Effector memory CD4-positive, alpha-beta T cell (primary cell): ENCODE measurements at regions not wholly inside any gene's neighbourhood (a gene's known extent, or its start where the extent isn't known, plus 50 kb on each side); places are given as distances from the start of the nearest gene placed in this dataset.

Source experiments
- DNase-seq, 3 donors: peaks; one replicate each; pipeline ENCODE4 v3.0.0-alpha.2; 2020
- H3K27ac ChIP-seq: 2 replicates; pipeline ENCODE4 v1.7.0; 2013; ENCODE audit warnings: mild to moderate bottlenecking, low read length, moderate library complexity; ENCODE audit not compliant: insufficient read depth, poor library complexity, severe bottlenecking
- H3K27me3 ChIP-seq: replicated peaks from 2 replicates; pipeline ENCODE4 v1.7.0; 2013; ENCODE audit warnings: mild to moderate bottlenecking, low read length; ENCODE audit not compliant: insufficient read depth, control insufficient read depth, poor library complexity, severe bottlenecking
- H3K36me3 ChIP-seq: 2 replicates; pipeline ENCODE4 v1.7.0; 2013; ENCODE audit warnings: mild to moderate bottlenecking, low read length, moderate library complexity; ENCODE audit not compliant: control insufficient read depth, insufficient read depth
- H3K4me1 ChIP-seq: 2 replicates; pipeline ENCODE4 v1.7.0; 2013; ENCODE audit warnings: low read length, mild to moderate bottlenecking; ENCODE audit not compliant: control insufficient read depth, insufficient read depth, poor library complexity, severe bottlenecking
- H3K4me3 ChIP-seq: 2 replicates; pipeline ENCODE4 v1.7.0; 2013; ENCODE audit warnings: low read length, low read depth, mild to moderate bottlenecking; ENCODE audit not compliant: insufficient read depth, poor library complexity, severe bottlenecking
- H3K9me3 ChIP-seq: 2 replicates; pipeline ENCODE4 v1.7.0; 2013; ENCODE audit warnings: mild to moderate bottlenecking, low read length, moderate library complexity; ENCODE audit not compliant: control insufficient read depth

DNA sequence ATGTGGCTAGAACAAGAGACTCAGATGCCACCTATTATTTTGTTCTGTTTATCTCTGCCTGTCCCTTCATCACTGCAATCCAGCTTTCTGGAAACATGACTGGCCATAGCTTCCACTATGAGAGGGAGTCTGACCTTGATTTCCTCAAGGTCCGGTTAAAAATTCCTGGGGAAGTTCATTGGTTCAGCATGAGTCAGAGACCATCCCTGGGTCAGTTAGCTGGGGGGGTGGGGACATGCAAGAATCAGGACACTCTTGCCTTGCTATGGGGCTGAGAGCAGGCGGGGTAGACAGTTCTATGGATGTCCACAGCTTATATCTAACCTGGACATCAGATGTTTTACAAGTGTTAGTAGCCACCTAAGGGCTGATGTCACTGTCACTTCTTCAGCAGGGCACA lies 81.1 kb downstream of the TENT5C start:
- Histone ChIP-seq H3K27ac (no peak overlapping the region), H3K9me3 (no peaks in the 10 kb centered on the region), H3K4me3 (no peak overlapping the region), H3K36me3 (no peaks in the 10 kb centered on the region), H3K27me3 (no peaks in the 10 kb centered on the region), H3K4me1 (no peaks in the 10 kb centered on the region)
- no peak for DNase-seq

GRCh38 chr1:117689997-117690625 lies 84.3 kb downstream of the TENT5C start:
- H3K4me3 ChIP-seq: no peak overlapping the region
- no peaks in the 10 kb centered on the region for H3K4me1 ChIP-seq
- no peak for DNase-seq
- no peaks in the 10 kb centered on the region for H3K27me3 ChIP-seq
- H3K9me3 ChIP-seq: no peaks in the 10 kb centered on the region
- no peak overlapping the region for H3K27ac ChIP-seq
- H3K36me3 ChIP-seq: no peaks in the 10 kb centered on the region

DNA sequence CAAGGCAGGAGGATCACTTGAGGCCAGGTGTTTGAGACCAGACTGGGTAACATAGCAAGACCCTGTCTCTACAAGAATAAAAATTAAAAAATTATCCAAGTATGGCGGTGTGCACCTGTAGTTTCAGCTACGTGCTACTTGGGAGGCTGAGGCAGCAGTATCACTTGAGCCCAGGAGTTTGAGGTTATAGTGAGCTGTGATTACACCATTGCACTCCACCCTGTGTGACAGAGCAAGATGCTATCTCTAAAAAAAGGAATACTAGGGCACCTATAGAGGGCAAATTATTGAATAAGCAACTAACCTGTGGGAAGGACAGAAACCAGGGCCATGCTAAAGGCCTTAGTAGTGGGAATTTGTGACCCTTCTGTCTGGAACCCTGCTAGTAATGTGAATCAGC lies 86.1 kb downstream of the TENT5C start:
- H3K4me1 ChIP-seq: no peaks in the 10 kb centered on the region
- no peaks in the 10 kb centered on the region for H3K9me3 ChIP-seq
- no peaks in the 10 kb centered on the region for H3K27me3 ChIP-seq
- no peak overlapping the region for H3K4me3 ChIP-seq
- DNase-seq: no peak
- H3K36me3 ChIP-seq: no peaks in the 10 kb centered on the region
- H3K27ac ChIP-seq: no peak overlapping the region

DNA sequence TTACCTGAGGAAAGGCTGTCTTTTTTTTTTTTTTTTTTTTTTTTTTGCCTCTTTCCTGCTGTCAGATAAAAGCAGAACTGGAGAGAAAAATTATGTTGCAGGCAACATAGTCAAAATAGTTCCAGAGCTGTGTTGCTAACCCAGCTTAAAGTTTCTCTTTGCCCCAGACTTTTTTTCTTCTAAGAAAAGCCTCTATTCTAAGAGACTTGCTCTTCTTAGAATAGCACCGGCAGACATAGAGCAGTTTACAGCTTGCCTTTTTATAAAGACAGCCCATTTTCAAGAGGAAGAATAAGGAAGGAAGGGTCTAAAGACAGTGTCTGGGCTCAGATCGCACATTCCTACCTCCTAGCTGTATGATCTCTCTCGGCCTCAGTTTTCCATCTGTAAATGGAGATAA lies 88.7 kb downstream of the TENT5C start:
- DNase-seq: no peak
- no peak overlapping the region for H3K27ac ChIP-seq
- H3K9me3 ChIP-seq: no peaks in the 10 kb centered on the region
- H3K27me3 ChIP-seq: no peaks in the 10 kb centered on the region
- no peaks in the 10 kb centered on the region for H3K36me3 ChIP-seq
- H3K4me3 ChIP-seq: no peak overlapping the region
- no peaks in the 10 kb centered on the region for H3K4me1 ChIP-seq

- no peak overlapping the region for H3K4me3 ChIP-seq
- no peaks in the 10 kb centered on the region for H3K4me1 ChIP-seq
- no peaks in the 10 kb centered on the region for H3K9me3 ChIP-seq
- no peak for DNase-seq
- no peaks in the 10 kb centered on the region for H3K27me3 ChIP-seq
- H3K36me3 ChIP-seq: no peaks in the 10 kb centered on the region
- no peak overlapping the region for H3K27ac ChIP-seq
These were observed 90.1 kb downstream of the TENT5C start for GRCh38 chr1:117695796-117696490.

DNA sequence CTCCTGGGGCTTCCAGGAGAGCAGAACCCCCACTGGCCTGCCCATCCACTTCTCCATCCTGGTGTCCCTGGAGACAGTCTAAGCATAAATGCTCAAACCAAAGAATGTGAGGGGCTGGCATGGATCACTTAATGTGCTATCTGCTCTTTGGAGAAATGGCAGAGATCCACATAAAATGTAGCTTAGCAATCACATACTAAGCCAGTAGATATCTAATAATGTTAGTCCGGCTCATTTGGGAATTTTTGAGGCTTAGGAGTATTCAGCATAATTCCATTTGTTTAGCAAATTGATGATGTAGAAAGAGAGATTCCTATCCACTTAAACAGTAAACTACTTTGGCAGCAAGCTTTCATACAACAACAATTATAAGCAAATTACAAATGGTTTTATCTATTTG lies 90.7 kb downstream of the TENT5C start:
- Histone ChIP-seq H3K27ac (no peak overlapping the region), H3K36me3 (no peaks in the 10 kb centered on the region), H3K4me3 (no peak overlapping the region), H3K27me3 (no peaks in the 10 kb centered on the region), H3K9me3 (no peaks in the 10 kb centered on the region), H3K4me1 (no peaks in the 10 kb centered on the region)
- no peak for DNase-seq

DNA sequence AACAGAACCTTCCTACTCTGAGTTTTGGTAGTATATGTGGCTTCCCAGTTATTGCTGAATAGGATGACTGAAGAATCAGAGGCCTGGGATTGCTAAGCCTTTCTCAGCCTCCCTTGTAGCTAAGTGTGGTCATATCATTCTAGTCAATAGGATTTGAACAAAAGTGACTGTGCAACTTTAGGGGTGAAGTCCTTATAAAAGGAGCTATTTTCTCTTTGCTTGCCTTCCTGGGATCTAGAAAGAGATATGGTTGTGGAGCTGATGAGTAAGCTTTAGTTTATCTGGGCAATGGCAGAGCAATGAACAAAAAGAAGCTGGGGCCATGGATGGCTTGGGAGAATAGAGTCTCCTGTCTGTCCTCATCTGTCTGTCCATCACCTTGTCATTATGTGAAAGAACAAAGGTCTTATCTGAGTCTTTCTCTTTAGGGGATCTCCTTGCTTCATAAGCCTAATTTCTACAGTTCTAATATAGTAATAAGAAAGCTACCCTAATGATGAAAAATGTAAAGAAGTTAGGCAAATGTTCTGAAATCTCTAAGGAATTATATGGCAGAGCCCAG lies 91.5 kb downstream of the TENT5C start:
- no peak overlapping the region for H3K27ac ChIP-seq
- H3K4me3 ChIP-seq: no peak overlapping the region
- no peaks in the 10 kb centered on the region for H3K4me1 ChIP-seq
- no peaks in the 10 kb centered on the region for H3K9me3 ChIP-seq
- no peaks in the 10 kb centered on the region for H3K27me3 ChIP-seq
- no peak for DNase-seq
- no peaks in the 10 kb centered on the region for H3K36me3 ChIP-seq

GRCh38 chr1:117698398-117699160 lies 92.7 kb downstream of the TENT5C start:
- DNase-seq: no peak
- H3K9me3 ChIP-seq: no peaks in the 10 kb centered on the region
- no peaks in the 10 kb centered on the region for H3K27me3 ChIP-seq
- H3K27ac ChIP-seq: no peak overlapping the region
- no peak overlapping the region for H3K4me3 ChIP-seq
- H3K36me3 ChIP-seq: no peaks in the 10 kb centered on the region
- H3K4me1 ChIP-seq: no peaks in the 10 kb centered on the region

DNA sequence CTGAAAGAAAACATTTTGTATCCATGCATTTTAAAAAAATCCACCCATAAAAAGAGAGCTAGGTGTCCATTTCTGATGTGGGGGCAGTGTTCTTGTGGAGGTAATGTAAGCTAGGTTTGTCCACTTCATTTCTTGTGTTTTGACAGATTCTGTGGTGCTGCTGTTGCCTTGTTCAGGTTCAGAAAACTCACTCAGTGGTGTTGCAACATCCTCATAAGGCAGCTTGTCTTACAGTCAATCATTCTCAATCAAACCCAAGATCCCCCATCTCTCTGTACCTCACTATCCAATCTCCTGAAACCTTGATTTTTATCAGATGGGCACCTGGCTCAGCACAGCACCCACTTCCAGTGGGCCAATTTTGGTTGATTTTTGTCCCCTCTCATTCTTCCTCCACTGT lies 94.1 kb downstream of the TENT5C start:
- Histone ChIP-seq H3K9me3 (no peaks in the 10 kb centered on the region), H3K27ac (no peak overlapping the region), H3K4me3 (no peak overlapping the region), H3K4me1 (no peaks in the 10 kb centered on the region), H3K27me3 (no peaks in the 10 kb centered on the region), H3K36me3 (no peaks in the 10 kb centered on the region)
- no peak for DNase-seq

DNA sequence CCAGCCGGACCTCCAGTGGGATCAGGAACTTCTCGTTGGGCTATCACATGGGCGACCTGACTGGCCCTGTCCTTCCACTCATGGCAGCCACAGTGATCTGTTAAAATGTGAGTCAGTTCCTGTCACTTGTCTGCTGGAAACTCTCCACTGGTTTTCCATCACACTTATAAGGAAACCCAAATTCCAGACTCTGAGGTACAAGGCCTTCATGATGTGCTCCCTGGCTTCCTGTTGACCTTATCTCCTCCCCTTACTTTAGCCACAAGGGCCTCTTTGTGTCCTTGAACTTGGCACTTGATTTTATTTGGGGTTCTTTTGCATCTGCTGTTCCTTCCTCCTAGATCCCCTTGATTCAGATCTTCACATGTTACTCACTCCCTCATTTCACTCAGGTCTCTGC lies 96.8 kb downstream of the TENT5C start:
- H3K27ac ChIP-seq: no peak overlapping the region
- H3K27me3 ChIP-seq: no peaks in the 10 kb centered on the region
- no peaks in the 10 kb centered on the region for H3K36me3 ChIP-seq
- no peak overlapping the region for H3K4me3 ChIP-seq
- H3K9me3 ChIP-seq: no peaks in the 10 kb centered on the region
- no peak for DNase-seq
- H3K4me1 ChIP-seq: no peaks in the 10 kb centered on the region
